ENCODE measurements at regions not wholly inside any gene's neighbourhood (a gene's known extent, or its start where the extent isn't known, plus 50 kb on each side); places are given as distances from the start of the nearest gene placed in this dataset.

DNA sequence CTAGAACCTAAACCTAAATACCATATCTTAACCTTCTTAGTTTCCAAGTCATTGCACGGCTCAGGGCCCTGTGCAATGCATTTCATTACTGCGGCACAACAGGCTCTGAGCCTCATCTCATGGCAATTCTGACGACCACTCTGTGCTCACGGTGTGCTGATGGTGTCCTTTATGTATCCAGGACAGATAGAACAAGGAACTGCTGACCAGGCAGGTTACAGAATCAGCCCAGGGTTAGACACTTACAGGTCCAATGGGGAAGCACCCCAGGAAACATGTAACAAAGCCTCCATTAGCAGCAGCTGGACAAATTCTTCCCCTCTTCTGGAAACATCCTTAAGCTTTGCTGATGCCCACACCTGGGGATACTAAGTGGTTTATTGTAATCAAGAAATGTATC lies 91.9 kb upstream of the NSMCE3 start:
- TF ChIP-seq, protein P1, sequence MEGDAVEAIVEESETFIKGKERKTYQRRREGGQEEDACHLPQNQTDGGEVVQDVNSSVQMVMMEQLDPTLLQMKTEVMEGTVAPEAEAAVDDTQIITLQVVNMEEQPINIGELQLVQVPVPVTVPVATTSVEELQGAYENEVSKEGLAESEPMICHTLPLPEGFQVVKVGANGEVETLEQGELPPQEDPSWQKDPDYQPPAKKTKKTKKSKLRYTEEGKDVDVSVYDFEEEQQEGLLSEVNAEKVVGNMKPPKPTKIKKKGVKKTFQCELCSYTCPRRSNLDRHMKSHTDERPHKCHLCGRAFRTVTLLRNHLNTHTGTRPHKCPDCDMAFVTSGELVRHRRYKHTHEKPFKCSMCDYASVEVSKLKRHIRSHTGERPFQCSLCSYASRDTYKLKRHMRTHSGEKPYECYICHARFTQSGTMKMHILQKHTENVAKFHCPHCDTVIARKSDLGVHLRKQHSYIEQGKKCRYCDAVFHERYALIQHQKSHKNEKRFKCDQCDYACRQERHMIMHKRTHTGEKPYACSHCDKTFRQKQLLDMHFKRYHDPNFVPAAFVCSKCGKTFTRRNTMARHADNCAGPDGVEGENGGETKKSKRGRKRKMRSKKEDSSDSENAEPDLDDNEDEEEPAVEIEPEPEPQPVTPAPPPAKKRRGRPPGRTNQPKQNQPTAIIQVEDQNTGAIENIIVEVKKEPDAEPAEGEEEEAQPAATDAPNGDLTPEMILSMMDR (IDR thresholded peaks at IDR 0.05), result no peak
- no peak for TF ChIP-seq EP300 (IDR thresholded peaks at IDR 0.05)
- no peak for TF ChIP-seq POLR2A (IDR thresholded peaks at IDR 0.05)

All from upper lobe of left lung (tissue), 4 donors.